OCI-LY1 (cell line): ENCODE measurements at regions not wholly inside any gene's neighbourhood (a gene's known extent, or its start where the extent isn't known, plus 50 kb on each side); places are given as distances from the start of the nearest gene placed in this dataset.

Experiments used
- CTCF ChIP-seq: fragments of 200-600 bp; sonication (generic), shearing (Covaris generic); IDR thresholded peaks from 2 replicates; pipeline ENCODE4 v1.5.1; 2017; ENCODE audit warnings: mild to moderate bottlenecking, antibody characterized with exemption, low read length, moderate library complexity, mixed read lengths
- EZH2 ChIP-seq: fragments of 200-600 bp; sonication (generic), shearing (Covaris generic); IDR thresholded peaks from 2 replicates; pipeline ENCODE4 v1.8.0; 2017; ENCODE audit warnings: borderline replicate concordance, mixed run types, mild to moderate bottlenecking, antibody characterized with exemption, low read length, moderate library complexity, mixed read lengths

GRCh38 chr9:106626936-106627335 is 236.0 kb upstream of the ZNF462 start:
- TF ChIP-seq CTCF (no peak), EZH2 (no peak)
